CD4-positive, alpha-beta T cell (primary cell): ENCODE measurements at regions not wholly inside any gene's neighbourhood (a gene's known extent, or its start where the extent isn't known, plus 50 kb on each side); places are given as distances from the start of the nearest gene placed in this dataset.

Experiments used
- ATAC-seq: fragments of 200-7000 bp; cut with Tn5 transposase; one replicate; pipeline ENCODE4 v1.10.0; 2022; ENCODE audit warnings: mild to moderate bottlenecking; ENCODE audit not compliant: poor library complexity
- CTCF ChIA-PET: fragments of 350-600 bp; sonication (Branson Sonifier 250); formaldehyde crosslinking; loops from one replicate; lab custom pipeline; 2021; ENCODE audit warnings: antibody characterized with exemption, inconsistent platforms; lab: Charles Lee
- POLR2A ChIA-PET: fragments of 350-600 bp; sonication (Branson Sonifier 250); formaldehyde crosslinking; loops from one replicate; lab custom pipeline; 2021; ENCODE audit warnings: antibody characterized with exemption, inconsistent platforms; lab: Charles Lee
- DNase-seq, 14 experiments: peaks; one replicate each; pipeline ENCODE4 v3.0.0-alpha.2; 2013 to 2020; ENCODE audit warnings: mixed read lengths in 2 of 14
- H3K27ac ChIP-seq, 2 donors: one replicate each; pipeline versions ENCODE4 v1.5.1 to v1.7.0; 2013; ENCODE audit warnings: low read length in 2 of 2, low read depth in 1 of 2, mild to moderate bottlenecking in 1 of 2
- H3K27me3 ChIP-seq, 2 experiments: 1 replicate in 1 of 2; 2 replicates in 1 of 2; pipeline versions ENCODE4 v1.6.1 to v1.7.0; 2013; ENCODE audit warnings: low read length in 2 of 2, control low read depth in 1 of 2, mild to moderate bottlenecking in 1 of 2, moderate library complexity in 1 of 2; ENCODE audit not compliant: insufficient read depth in 2 of 2, control insufficient read depth in 1 of 2
- H3K36me3 ChIP-seq: one replicate; pipeline ENCODE4 v1.6.1; 2013; ENCODE audit warnings: low read length, control low read depth; ENCODE audit not compliant: insufficient read depth
- H3K4me1 ChIP-seq: one replicate; pipeline ENCODE4 v1.6.1; 2013; ENCODE audit warnings: low read length, control low read depth; ENCODE audit not compliant: insufficient read depth
- H3K4me3 ChIP-seq: one replicate; pipeline ENCODE4 v1.5.1; 2013; ENCODE audit warnings: mild to moderate bottlenecking, low read length, moderate library complexity
- H3K9me3 ChIP-seq, 2 experiments: 1 replicate in 1 of 2; 2 replicates in 1 of 2; pipeline versions ENCODE4 v1.6.1 to v1.7.0; 2013; ENCODE audit warnings: low read length in 2 of 2, mild to moderate bottlenecking in 2 of 2, control low read depth in 1 of 2, moderate library complexity in 1 of 2; ENCODE audit not compliant: control insufficient read depth in 1 of 2, insufficient read depth in 1 of 2
- H3K27ac Mint-ChIP-seq: one replicate; pipeline ENCODE4 v1.8.0; 2020; ENCODE audit warnings: mixed read lengths
- H3K27me3 Mint-ChIP-seq: one replicate; pipeline ENCODE4 v1.8.0; 2021; ENCODE audit warnings: mixed read lengths
- H3K36me3 Mint-ChIP-seq: one replicate; pipeline ENCODE4 v1.8.0; 2021; ENCODE audit warnings: low read depth, mixed read lengths
- H3K4me1 Mint-ChIP-seq: one replicate; pipeline ENCODE4 v1.8.0; 2021; ENCODE audit warnings: low read depth, mixed read lengths
- H3K4me3 Mint-ChIP-seq: one replicate; pipeline ENCODE4 v1.8.0; 2020; ENCODE audit warnings: mild to moderate bottlenecking, mixed read lengths
- H3K9me3 Mint-ChIP-seq: one replicate; pipeline ENCODE4 v1.8.0; 2020; ENCODE audit warnings: mixed read lengths
- intact Hi-C, 2 experiments: fragments of 100-400 bp; cut with DNase I in 1 of 2; cut with micrococcal nuclease in 1 of 2; formaldehyde crosslinking; loops; one replicate each; pipeline versions ENCODE4 v1.15.1 to v1.9.0; 2023 to 2025; cut with DNase I, micrococcal nuclease
- TF ChIP-seq, protein P1 (sequence below): fragments of 200-600 bp; IDR thresholded peaks from one replicate; pipeline ENCODE4 v1.8.0; 2022; ENCODE audit warnings: antibody characterized with exemption, mild to moderate bottlenecking

DNA sequence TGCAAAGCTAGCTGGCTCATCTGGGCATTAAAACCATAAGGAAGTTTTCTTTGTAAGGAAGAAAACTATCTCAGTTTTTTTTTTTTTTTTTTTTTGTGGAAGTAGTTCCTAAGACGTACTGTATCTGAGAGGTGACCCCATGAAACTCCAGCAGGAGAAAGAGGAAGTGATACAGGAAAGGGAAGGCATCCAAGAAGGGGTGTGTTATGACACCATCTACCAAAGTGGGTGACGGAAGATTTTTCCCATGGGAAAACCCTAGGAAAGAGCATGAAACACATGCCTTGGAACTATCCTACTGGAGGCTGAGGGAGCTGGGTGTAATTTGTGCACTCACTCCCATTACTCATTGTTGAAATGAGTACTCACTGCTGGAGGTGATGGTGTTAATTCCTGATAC, 63.8 kb upstream of the ARHGAP20 start:
- intact Hi-C loops, result no loop called here
- Histone ChIP-seq H3K36me3 (no peaks in the 10 kb centered on the region), H3K27ac (no peak overlapping the region), H3K9me3 (peaks cover 0 to 4% of the 10 kb centered on the region in 2 experiments), H3K4me3 (no peak overlapping the region), H3K4me1 (no peaks in the 10 kb centered on the region), H3K27me3 (no peaks in the 10 kb centered on the region)
- Mint-ChIP-seq H3K4me3 (no peak overlapping the region), H3K36me3 (no peaks in the 10 kb centered on the region), H3K27me3 (no peaks in the 10 kb centered on the region), H3K27ac (no peak overlapping the region), H3K9me3 (peaks cover 2% of the 10 kb centered on the region), H3K4me1 (no peaks in the 10 kb centered on the region)
- DNase-seq (peak in 1 of 14 experiments; percentile 4), ATAC-seq (no peak)
- ChIA-PET POLR2A (no interaction called here), CTCF (no interaction called here)
- TF ChIP-seq, protein P1, sequence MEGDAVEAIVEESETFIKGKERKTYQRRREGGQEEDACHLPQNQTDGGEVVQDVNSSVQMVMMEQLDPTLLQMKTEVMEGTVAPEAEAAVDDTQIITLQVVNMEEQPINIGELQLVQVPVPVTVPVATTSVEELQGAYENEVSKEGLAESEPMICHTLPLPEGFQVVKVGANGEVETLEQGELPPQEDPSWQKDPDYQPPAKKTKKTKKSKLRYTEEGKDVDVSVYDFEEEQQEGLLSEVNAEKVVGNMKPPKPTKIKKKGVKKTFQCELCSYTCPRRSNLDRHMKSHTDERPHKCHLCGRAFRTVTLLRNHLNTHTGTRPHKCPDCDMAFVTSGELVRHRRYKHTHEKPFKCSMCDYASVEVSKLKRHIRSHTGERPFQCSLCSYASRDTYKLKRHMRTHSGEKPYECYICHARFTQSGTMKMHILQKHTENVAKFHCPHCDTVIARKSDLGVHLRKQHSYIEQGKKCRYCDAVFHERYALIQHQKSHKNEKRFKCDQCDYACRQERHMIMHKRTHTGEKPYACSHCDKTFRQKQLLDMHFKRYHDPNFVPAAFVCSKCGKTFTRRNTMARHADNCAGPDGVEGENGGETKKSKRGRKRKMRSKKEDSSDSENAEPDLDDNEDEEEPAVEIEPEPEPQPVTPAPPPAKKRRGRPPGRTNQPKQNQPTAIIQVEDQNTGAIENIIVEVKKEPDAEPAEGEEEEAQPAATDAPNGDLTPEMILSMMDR, result no peak

DNA sequence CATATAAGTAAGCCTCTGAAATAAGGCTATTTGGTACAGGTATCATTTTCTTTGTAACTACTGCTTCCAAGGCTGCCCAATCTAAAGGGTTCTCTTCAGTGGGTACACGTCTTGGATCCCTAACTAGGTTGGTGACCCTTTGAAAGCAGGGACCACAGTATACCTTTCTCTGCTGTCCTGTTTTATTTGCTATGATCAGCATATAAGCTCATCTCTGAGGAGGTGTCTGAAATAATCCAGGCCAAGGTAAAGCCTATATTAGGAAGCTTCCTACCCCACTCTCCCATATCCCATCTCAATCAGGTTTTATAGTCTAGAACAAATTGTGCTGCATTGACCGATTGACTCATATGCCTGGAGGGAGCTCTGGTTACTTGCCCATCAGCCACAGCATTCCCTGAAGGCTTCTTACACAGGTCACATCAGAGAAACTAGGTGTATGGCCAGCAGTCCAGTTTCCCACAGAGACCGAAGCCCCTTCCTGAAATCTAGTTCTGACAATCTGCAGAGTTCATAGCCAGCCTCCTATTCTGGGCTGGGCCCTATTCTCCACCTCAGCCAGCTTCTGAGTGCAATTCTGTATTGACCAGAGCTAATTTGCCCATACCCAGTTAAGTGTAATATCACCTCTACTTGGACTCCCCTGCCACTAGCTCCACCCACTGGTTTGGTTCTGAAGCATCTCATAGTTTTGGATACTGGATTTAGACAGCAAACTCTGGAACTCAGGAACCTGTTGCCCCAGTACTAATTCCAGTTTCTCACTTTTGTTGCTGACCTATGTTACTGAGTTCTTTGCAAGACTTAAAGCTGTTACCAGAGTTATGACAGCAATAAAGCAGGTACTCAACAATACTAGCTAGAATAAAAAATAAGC, 62.1 kb upstream of the ARHGAP20 start:
- Histone ChIP-seq H3K4me3 (no peak overlapping the region), H3K4me1 (no peaks in the 10 kb centered on the region), H3K36me3 (no peaks in the 10 kb centered on the region), H3K27me3 (no peaks in the 10 kb centered on the region), H3K27ac (no peak overlapping the region), H3K9me3 (peaks cover 0 to 4% of the 10 kb centered on the region in 2 experiments)
- intact Hi-C loops, result no loop called here
- H3K36me3 Mint-ChIP-seq, result no peaks in the 10 kb centered on the region
- no peaks in the 10 kb centered on the region for H3K4me1 Mint-ChIP-seq
- H3K27ac Mint-ChIP-seq, result no peak overlapping the region
- H3K9me3 Mint-ChIP-seq, result peaks cover 2% of the 10 kb centered on the region
- ChIA-PET CTCF (no interaction called here), POLR2A (interaction anchor here (0.6 kb wide), 1 partner anchor 177 kb away, joined by 3 read pairs; no protein-coding TSS in a partner anchor)
- ATAC-seq (no peak), DNase-seq (no peak)
- no peaks in the 10 kb centered on the region for H3K27me3 Mint-ChIP-seq
- no peak overlapping the region for H3K4me3 Mint-ChIP-seq
- TF ChIP-seq, protein P1, result no peak

DNA sequence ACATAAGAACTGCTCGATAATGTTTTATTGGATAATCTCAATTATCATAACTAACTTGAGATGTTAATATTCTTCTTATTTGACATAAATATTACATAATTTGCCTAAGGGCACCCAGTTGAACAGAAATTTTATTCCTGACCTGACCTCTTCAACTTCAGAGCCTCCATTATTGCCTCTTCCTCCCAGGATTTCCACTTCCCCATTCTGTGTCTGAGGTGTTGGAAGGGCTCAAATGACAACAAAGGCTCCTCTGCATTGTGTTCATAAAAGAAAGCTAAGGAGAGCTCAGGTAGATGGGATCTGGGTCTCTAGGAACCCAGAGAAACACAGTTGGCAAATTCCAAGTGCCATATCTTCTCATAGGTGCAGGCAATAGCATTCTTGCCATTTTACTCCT, 61.2 kb upstream of the ARHGAP20 start:
- H3K4me1 Mint-ChIP-seq, result no peaks in the 10 kb centered on the region
- CTCF ChIA-PET, result interaction anchor here (0.6 kb wide), 1 partner anchor 17 kb away, joined by 3 read pairs; no protein-coding TSS in a partner anchor
- H3K27me3 Mint-ChIP-seq, result no peaks in the 10 kb centered on the region
- no peak overlapping the region for H3K27ac Mint-ChIP-seq
- intact Hi-C loops, result no loop called here
- Histone ChIP-seq H3K9me3 (no peaks in the 10 kb centered on the region), H3K4me1 (no peaks in the 10 kb centered on the region), H3K36me3 (no peaks in the 10 kb centered on the region), H3K27me3 (no peaks in the 10 kb centered on the region), H3K27ac (no peak overlapping the region), H3K4me3 (no peak overlapping the region)
- POLR2A ChIA-PET, result no interaction called here
- H3K36me3 Mint-ChIP-seq, result no peaks in the 10 kb centered on the region
- no peak for ATAC-seq
- no peaks in the 10 kb centered on the region for H3K9me3 Mint-ChIP-seq
- H3K4me3 Mint-ChIP-seq, result no peak overlapping the region
- DNase-seq, result no peak
- TF ChIP-seq, protein P1, result no peak
